Thymus (tissue), 11 donors: ENCODE measurements at regions not wholly inside any gene's neighbourhood (a gene's known extent, or its start where the extent isn't known, plus 50 kb on each side); places are given as distances from the start of the nearest gene placed in this dataset.

Experiments used
- DNase-seq, 9 donors: peaks; one replicate each; pipeline ENCODE4 v3.0.0-alpha.2; 2013; ENCODE audit warnings: low spot score in 9 of 9, low read depth in 6 of 9, missing footprints in 1 of 9
- H3K27ac ChIP-seq, 2 donors: one replicate each; pipeline ENCODE4 v1.5.1; 2013; ENCODE audit warnings: control low read depth in 1 of 2, low read depth in 1 of 2, low read length in 1 of 2, mild to moderate bottlenecking in 1 of 2, moderate library complexity in 1 of 2
- H3K27me3 ChIP-seq, 2 donors: one replicate each; pipeline ENCODE4 v1.5.1; 2013; ENCODE audit warnings: low read length in 1 of 2; ENCODE audit not compliant: control insufficient read depth in 2 of 2, insufficient read depth in 1 of 2
- H3K36me3 ChIP-seq, 2 donors: one replicate each; pipeline ENCODE4 v1.5.1; 2013; ENCODE audit warnings: low read length in 1 of 2, mild to moderate bottlenecking in 1 of 2, moderate library complexity in 1 of 2; ENCODE audit not compliant: control insufficient read depth in 2 of 2, insufficient read depth in 2 of 2
- H3K4me1 ChIP-seq, 2 donors: one replicate each; pipeline ENCODE4 v1.5.1; 2013; ENCODE audit warnings: low read length in 2 of 2; ENCODE audit not compliant: control insufficient read depth in 2 of 2, insufficient read depth in 2 of 2
- H3K4me3 ChIP-seq, 2 donors: one replicate each; pipeline ENCODE4 v1.5.1; 2013; ENCODE audit warnings: low read length in 2 of 2, control low read depth in 1 of 2, mild to moderate bottlenecking in 1 of 2
- H3K9me3 ChIP-seq, 2 donors: one replicate each; pipeline ENCODE4 v1.5.1; 2013; ENCODE audit warnings: low read length in 1 of 2, mild to moderate bottlenecking in 1 of 2; ENCODE audit not compliant: control insufficient read depth in 2 of 2, insufficient read depth in 1 of 2
- WGBS: extraction: QIAGEN DNeasy Blood & Tissue Kit; methylation state at CpG from one replicate; pipeline ENCODE4 v1.1.7; 2013; 5-methylcytosine and 5-hydroxymethylcytosine counted together
- donor health status: healthy.

DNA sequence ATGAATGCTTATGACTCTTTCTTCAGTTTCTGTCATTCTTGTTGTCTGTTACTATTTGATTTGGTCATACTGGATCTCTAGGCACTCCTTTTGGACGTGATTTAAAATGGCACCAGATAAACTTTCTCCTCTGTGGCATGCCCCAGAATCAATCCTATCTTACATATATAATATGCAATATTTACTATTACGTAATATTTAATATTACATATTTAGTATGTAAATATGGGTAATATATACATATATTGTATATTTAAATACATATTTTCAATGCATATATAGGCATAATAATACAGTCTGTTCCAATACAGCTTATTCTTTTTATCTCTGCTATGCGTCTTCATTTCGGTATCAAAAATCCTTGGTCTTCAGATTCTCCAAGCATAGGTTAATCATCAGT lies 104.4 kb upstream of the PRR20A start:
- Histone ChIP-seq H3K9me3 (no peaks in the 10 kb centered on the region), H3K4me3 (no peak overlapping the region), H3K4me1 (no peaks in the 10 kb centered on the region), H3K27ac (no peak overlapping the region), H3K27me3 (no peaks in the 10 kb centered on the region), H3K36me3 (no peaks in the 10 kb centered on the region)
- 91% methylated on average over 4 of the region's 4 CpGs for WGBS
- no peak for DNase-seq

DNA sequence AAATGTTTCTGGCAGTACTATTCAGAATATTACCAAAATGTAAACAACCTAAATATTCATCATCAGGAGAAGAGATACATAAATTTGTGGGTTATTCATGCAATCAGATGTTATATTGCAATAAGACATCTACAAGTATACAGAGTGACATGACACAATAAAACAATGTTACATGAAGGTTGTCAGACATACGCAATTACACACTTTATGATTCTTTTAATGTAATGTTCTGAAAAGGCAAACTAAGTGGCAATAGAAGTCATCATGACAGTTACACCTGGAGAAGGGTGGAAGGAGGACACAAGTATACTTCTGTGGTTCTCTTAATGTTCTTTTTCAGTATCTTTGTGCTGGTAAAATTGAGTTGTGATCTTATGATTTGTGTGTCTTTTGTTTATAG lies 95.8 kb upstream of the PRR20A start:
- 95% methylated on average over 1 of the region's 1 CpG for WGBS
- no peaks in the 10 kb centered on the region for H3K27me3 ChIP-seq
- H3K4me1 ChIP-seq = no peaks in the 10 kb centered on the region
- no peak overlapping the region for H3K27ac ChIP-seq
- no peak for DNase-seq
- H3K36me3 ChIP-seq = no peaks in the 10 kb centered on the region
- H3K9me3 ChIP-seq = no peaks in the 10 kb centered on the region
- H3K4me3 ChIP-seq = no peak overlapping the region

DNA sequence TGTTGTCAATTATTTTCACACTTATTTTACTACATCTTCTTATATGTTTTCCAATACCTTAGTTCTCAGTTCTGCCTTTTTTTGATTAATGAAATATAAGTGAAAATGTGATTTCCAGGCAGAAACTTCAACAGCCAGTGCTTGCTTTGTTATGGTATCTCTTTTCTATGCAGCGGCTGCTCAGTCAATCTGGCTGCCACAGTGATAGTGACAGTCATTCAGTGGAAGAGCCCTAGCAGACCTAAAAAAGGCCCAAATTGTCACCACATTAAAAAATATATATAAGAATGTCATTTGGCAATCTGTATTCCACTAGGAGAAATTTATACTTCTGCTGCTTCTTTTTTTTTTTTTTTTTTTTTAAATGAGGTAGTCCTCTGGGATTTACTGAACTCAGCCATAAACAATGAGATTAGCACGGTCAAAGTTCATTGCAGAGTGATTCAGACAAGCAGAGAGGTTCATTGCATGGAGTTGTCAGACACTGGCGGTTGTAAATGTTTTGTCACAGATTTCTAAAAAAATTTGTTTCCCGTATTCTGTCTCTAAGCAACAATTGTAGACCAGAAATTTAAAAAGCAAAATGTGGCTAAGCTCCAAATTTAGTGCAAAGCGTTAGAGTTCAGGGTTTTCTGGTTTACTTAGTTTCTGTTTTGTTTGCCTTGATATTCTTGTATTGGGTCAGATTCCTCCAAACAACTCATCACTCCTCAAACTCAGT lies 94.7 kb upstream of the PRR20A start:
- H3K9me3 ChIP-seq = no peaks in the 10 kb centered on the region
- DNase-seq = no peak
- no peak overlapping the region for H3K4me3 ChIP-seq
- no peaks in the 10 kb centered on the region for H3K4me1 ChIP-seq
- 84% methylated on average over 5 of the region's 5 CpGs for WGBS
- H3K27me3 ChIP-seq = no peaks in the 10 kb centered on the region
- no peaks in the 10 kb centered on the region for H3K36me3 ChIP-seq
- no peak overlapping the region for H3K27ac ChIP-seq

DNA sequence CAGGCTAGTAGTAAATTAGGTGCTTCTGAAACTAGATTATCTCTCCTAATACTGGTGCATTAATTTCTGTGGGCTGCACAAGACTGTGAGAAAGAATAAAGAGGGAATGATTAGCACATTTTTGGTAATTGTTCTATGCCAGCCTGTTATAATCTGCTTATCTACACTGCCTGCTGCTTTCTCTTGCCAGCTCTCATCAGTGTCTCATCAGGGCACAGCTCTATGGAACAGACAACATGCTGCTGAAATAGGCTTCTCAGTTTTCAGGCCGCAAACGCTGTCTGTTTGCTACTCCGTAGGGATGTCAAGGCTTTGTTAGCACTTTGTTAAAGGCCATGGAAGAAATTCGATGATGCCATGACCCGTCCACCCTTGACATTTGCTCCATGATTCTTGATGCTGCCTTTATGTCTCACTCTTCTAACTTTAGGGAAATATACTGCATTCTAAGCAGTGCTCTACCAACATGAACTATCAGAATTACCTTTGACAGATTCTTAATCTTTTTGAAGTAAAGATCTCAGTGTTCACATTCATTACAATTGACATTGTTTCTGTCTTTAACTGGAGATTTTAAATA lies 84.0 kb upstream of the PRR20A start:
- 89% methylated on average over 5 of the region's 5 CpGs for WGBS
- H3K4me1 ChIP-seq = no peaks in the 10 kb centered on the region
- H3K27ac ChIP-seq = no peak overlapping the region
- H3K27me3 ChIP-seq = no peaks in the 10 kb centered on the region
- peaks cover 0 to 3% of the 10 kb centered on the region in 2 donors for H3K9me3 ChIP-seq
- H3K36me3 ChIP-seq = no peaks in the 10 kb centered on the region
- DNase-seq = no peak
- H3K4me3 ChIP-seq = no peak overlapping the region

DNA sequence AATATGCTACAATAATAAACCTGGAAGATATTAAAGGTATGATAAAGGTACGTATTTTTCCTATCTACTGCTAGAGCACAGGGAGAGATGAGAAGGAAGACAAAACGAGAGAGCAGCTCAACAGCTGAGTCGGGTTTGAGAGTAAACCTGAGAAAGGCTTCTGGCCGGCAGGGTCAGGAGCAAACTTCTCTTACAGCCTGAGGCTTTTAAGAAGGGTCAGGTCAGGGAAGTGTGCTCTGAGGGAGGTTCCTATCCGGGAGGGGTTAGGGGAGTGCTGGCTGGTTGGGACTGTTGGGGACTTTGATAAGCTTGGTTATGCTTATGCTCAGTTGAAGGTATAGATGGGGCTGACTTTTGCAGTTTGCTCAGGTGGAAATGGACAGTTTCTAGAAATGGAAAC lies 77.7 kb upstream of the PRR20A start:
- Histone ChIP-seq H3K27me3 (no peaks in the 10 kb centered on the region), H3K36me3 (no peaks in the 10 kb centered on the region), H3K4me3 (no peak overlapping the region), H3K27ac (no peak overlapping the region), H3K9me3 (peaks cover 0 to 1% of the 10 kb centered on the region in 2 donors), H3K4me1 (no peaks in the 10 kb centered on the region)
- WGBS = 77% methylated on average over 5 of the region's 5 CpGs
- DNase-seq = no peak

DNA sequence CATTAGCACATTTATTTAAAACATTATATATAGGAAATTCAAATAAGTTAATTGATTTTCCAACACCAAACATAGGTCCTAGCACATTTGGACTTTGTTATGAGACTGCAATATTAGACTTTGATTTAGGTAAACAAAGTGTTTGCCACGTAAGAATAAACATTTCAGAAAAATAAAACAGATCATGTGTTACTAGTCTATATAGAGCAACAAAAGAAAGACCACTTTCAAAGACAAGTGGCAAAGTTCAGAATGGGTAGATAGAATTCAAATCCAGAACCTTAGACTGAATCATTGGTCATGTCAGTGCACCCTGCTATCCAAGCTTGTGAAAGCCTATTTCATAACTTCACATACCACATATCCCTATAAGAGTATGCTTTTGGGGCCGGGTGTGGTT lies 66.7 kb upstream of the PRR20A start:
- Histone ChIP-seq H3K4me1 (no peaks in the 10 kb centered on the region), H3K36me3 (no peaks in the 10 kb centered on the region), H3K4me3 (no peak overlapping the region), H3K9me3 (peaks cover 0 to 5% of the 10 kb centered on the region in 2 donors), H3K27ac (no peak overlapping the region), H3K27me3 (no peaks in the 10 kb centered on the region)
- no peak for DNase-seq
- 91% methylated on average over 2 of the region's 2 CpGs for WGBS

DNA sequence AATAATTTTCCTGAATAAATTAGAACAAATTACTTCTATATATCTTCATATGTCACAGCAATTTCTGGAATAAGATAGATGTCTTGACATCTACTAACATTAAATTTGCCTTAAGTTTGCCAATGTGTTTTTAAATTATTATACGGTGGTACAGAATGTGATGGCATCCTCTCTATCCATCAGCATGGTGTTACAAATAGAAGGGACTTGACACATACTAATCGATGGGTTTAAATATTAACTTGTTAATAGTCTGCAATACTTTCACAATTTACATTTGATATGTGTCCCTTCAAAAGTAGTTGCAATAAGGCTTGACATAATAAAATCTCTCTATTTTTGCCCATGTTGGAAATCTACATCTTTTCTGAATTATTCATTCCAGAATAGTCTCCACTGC lies 65.1 kb upstream of the PRR20A start:
- no peak overlapping the region for H3K27ac ChIP-seq
- H3K27me3 ChIP-seq = no peaks in the 10 kb centered on the region
- DNase-seq = no peak
- H3K36me3 ChIP-seq = no peaks in the 10 kb centered on the region
- H3K9me3 ChIP-seq = peaks cover 0 to 5% of the 10 kb centered on the region in 2 donors
- H3K4me1 ChIP-seq = no peaks in the 10 kb centered on the region
- WGBS = 95% methylated on average over 2 of the region's 2 CpGs
- no peak overlapping the region for H3K4me3 ChIP-seq

DNA sequence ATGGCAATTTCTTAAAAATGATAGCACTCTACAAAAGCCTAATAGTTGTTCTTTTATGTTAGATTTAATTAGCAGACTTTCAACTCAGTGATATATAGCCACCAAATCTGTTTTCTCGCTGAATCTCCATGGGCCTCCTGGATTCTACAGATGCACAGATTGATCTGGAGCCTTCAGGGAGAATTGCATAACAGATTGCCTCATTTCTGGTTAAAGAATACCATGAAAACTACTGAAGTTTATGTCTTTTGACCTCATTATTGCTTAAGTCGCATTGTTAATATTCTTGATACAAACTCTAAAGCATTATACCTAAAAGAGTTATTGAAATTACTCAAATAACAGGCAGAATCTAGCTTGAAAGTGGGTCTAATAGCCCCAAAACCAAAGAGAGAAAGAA lies 53.7 kb upstream of the PRR20A start:
- no peaks in the 10 kb centered on the region for H3K36me3 ChIP-seq
- H3K27me3 ChIP-seq = no peaks in the 10 kb centered on the region
- no peak overlapping the region for H3K27ac ChIP-seq
- H3K4me1 ChIP-seq = no peaks in the 10 kb centered on the region
- 84% methylated on average over 2 of the region's 2 CpGs for WGBS
- DNase-seq = no peak
- H3K4me3 ChIP-seq = no peak overlapping the region
- H3K9me3 ChIP-seq = no peaks in the 10 kb centered on the region
